GM12878 (cell line): ENCODE measurements at regions not wholly inside any gene's neighbourhood (a gene's known extent, or its start where the extent isn't known, plus 50 kb on each side); places are given as distances from the start of the nearest gene placed in this dataset.
"Not testable (repeated sequence)": the region's sequence is repeated elsewhere in the genome, so short reads cannot be mapped to it uniquely, and the experiment has no call there.

Source experiments
- ATAC-seq: fragments of 200-7000 bp; cut with Tn5 transposase; 3 replicates; pipeline ENCODE4 v1.9.1; 2020; ENCODE audit warnings: mild to moderate bottlenecking, moderate library complexity
- BruUV-seq: library from RNA; stranded (reverse); fragments of 400-500 nt; replicated peaks from 2 replicates; lab custom pipeline; 2021; lab: Mats Ljungman, UMichigan
- CTCF ChIA-PET: fragments of 300-600 bp; sonication (Branson Sonifier 250); formaldehyde crosslinking; extraction: SDS; loops from one replicate; lab custom pipeline; 2021; ENCODE audit warnings: inconsistent platforms; lab: Yijun Ruan, JAX
- POLR2A ChIA-PET: fragments of 350-600 bp; formaldehyde crosslinking; extraction: SDS; loops from one replicate; lab custom pipeline; 2021; ENCODE audit warnings: inconsistent platforms; lab: Charles Lee
- RAD21 ChIA-PET: fragments of 300-600 bp; sonication (Branson Sonifier 250); formaldehyde crosslinking; loops from one replicate; lab custom pipeline; 2023; ENCODE audit warnings: antibody characterized with exemption; ENCODE audit not compliant: unreplicated experiment; lab: Charles Lee
- SMC1A ChIA-PET: fragments of 300-600 bp; sonication (Branson Sonifier 250); formaldehyde crosslinking; loops from one replicate; lab custom pipeline; 2023; ENCODE audit not compliant: unreplicated experiment, uncharacterized antibody; lab: Charles Lee
- DNase-seq: peaks from one replicate; pipeline ENCODE4 v3.0.0-alpha.2; 2011; ENCODE audit warnings: low read depth, low spot score
- FAIRE-seq: peaks from 3 replicates; lab custom pipeline; 2011; peaks lifted over from hg19 to GRCh38; lab: Jason Lieb, UNC
- H2AFZ ChIP-seq: 2 replicates; pipeline ENCODE4 v1.6.0; 2011; ENCODE audit warnings: low read depth, low read length, control low read depth; ENCODE audit not compliant: control insufficient read depth
- H3K27ac ChIP-seq: 2 replicates; pipeline ENCODE4 v1.5.1; 2011; ENCODE audit warnings: control low read depth; ENCODE audit not compliant: control insufficient read depth, insufficient read depth
- H3K27me3 ChIP-seq, 2 experiments: replicated peaks in 1 of 2; 2 replicates each; pipeline versions ENCODE4 v1.6.0 to v1.6.1; 2011; ENCODE audit warnings: low read length in 1 of 2; ENCODE audit not compliant: control insufficient read depth in 2 of 2, insufficient read depth in 2 of 2
- H3K36me3 ChIP-seq, 2 experiments: 2 replicates each; pipeline ENCODE4 v1.5.1; 2011; ENCODE audit warnings: low read length in 1 of 2; ENCODE audit not compliant: control insufficient read depth in 2 of 2, insufficient read depth in 2 of 2
- H3K4me1 ChIP-seq: 2 replicates; pipeline ENCODE4 v1.6.1; 2011; ENCODE audit warnings: mild to moderate bottlenecking, low read length, moderate library complexity, mixed read lengths; ENCODE audit not compliant: control insufficient read depth, insufficient read depth
- H3K4me2 ChIP-seq: 2 replicates; pipeline ENCODE4 v1.6.0; 2011; ENCODE audit warnings: control low read depth; ENCODE audit not compliant: control insufficient read depth, insufficient read depth
- H3K4me3 ChIP-seq: fragments of 200-600 bp; sonication (generic); 2 replicates; pipeline ENCODE4 v1.5.1; 2016
- H3K79me2 ChIP-seq: 2 replicates; pipeline ENCODE4 v1.6.0; 2011; ENCODE audit warnings: low read length; ENCODE audit not compliant: control insufficient read depth, insufficient read depth
- H3K9ac ChIP-seq: 2 replicates; pipeline ENCODE4 v1.8.0; 2011; ENCODE audit warnings: low read length, control low read depth, mixed read lengths; ENCODE audit not compliant: control insufficient read depth, insufficient read depth
- H3K9me3 ChIP-seq: replicated peaks from 3 replicates; pipeline ENCODE4 v1.5.1; 2011; ENCODE audit warnings: mild to moderate bottlenecking, low read length; ENCODE audit not compliant: control insufficient read depth, insufficient read depth
- H4K20me1 ChIP-seq: 2 replicates; pipeline ENCODE4 v1.6.0; 2011; ENCODE audit not compliant: control insufficient read depth, insufficient read depth
- ATF7 ChIP-seq: fragments of 450-650 bp; IDR thresholded peaks from 2 replicates; pipeline ENCODE4 v1.6.1; 2016; ENCODE audit warnings: low read depth, mild to moderate bottlenecking
- CEBPB ChIP-seq, 2 experiments: fragments of 150-350 bp in 1 of 2; IDR thresholded peaks; 2 replicates each; pipeline ENCODE4 v1.6.1; 2012 to 2014; ENCODE audit warnings: low read depth in 2 of 2, low read length in 2 of 2, borderline replicate concordance in 1 of 2, inconsistent platforms in 1 of 2
- CREB1 ChIP-seq: IDR thresholded peaks from 2 replicates; pipeline ENCODE4 v1.6.1; 2012; ENCODE audit warnings: low read depth, mild to moderate bottlenecking, inconsistent platforms
- MYB ChIP-seq: fragments of 150-350 bp; IDR thresholded peaks from 2 replicates; pipeline ENCODE4 v1.6.1; 2014; ENCODE audit warnings: mild to moderate bottlenecking, low read depth, low read length, borderline replicate concordance
- MYC ChIP-seq: IDR thresholded peaks from 2 replicates; pipeline ENCODE4 v1.6.1; 2011; ENCODE audit warnings: mild to moderate bottlenecking, low read length, moderate library complexity, inconsistent platforms; ENCODE audit not compliant: insufficient read depth, insufficient replicate concordance, insufficient read length, severe bottlenecking
- NRF1 ChIP-seq: conservative IDR thresholded peaks from 2 replicates; pipeline ENCODE4 v1.6.1; 2011; ENCODE audit warnings: mild to moderate bottlenecking, low read depth, low read length, improper control_type of control experiment
- PAX5 ChIP-seq: IDR thresholded peaks from 2 replicates; pipeline ENCODE4 v1.6.1; 2011; ENCODE audit warnings: low read depth, low read length, borderline replicate concordance
- TBL1XR1 ChIP-seq: IDR thresholded peaks from 2 replicates; pipeline ENCODE4 v1.6.1; 2012; ENCODE audit warnings: low read depth, low read length, improper control_type of control experiment
- TCF7 ChIP-seq: IDR thresholded peaks from 2 replicates; pipeline ENCODE4 v1.6.1; 2014; ENCODE audit warnings: antibody characterized with exemption, borderline replicate concordance
- ZBTB11 ChIP-seq: fragments of 450-650 bp; formaldehyde crosslinking; IDR thresholded peaks from 2 replicates; pipeline ENCODE4 v1.5.0; 2022; ENCODE audit warnings: mild to moderate bottlenecking, missing genetic modification characterization
- ZNF274 ChIP-seq: IDR thresholded peaks from one replicate; pipeline ENCODE4 v1.8.0; 2011; ENCODE audit not compliant: insufficient read length, insufficient read depth
- WGBS: methylation state at CpG from one replicate; pipeline ENCODE4 v1.1.6; 2016; ENCODE audit warnings: low lambda C conversion rate; ENCODE audit not compliant: insufficient replicate concordance, insufficient coverage; ENCODE audit errors: missing lambda C conversion rate; 5-methylcytosine and 5-hydroxymethylcytosine counted together
- in situ Hi-C: fragments of 300-500 bp; cut with MboI; formaldehyde crosslinking; loops from 9 replicates; pipeline ENCODE4 v1.14.3; 2018; ENCODE audit warnings: mixed read lengths
- intact Hi-C: fragments of 100-400 bp; cut with micrococcal nuclease; formaldehyde crosslinking; loops from one replicate; pipeline ENCODE4 v1.14.2; 2022; ENCODE audit not compliant: unreplicated experiment
- TF ChIP-seq, protein P1 (sequence below): fragments of 450-650 bp; IDR thresholded peaks from 2 replicates; pipeline ENCODE4 v1.6.1; 2017; ENCODE audit warnings: mild to moderate bottlenecking

DNA sequence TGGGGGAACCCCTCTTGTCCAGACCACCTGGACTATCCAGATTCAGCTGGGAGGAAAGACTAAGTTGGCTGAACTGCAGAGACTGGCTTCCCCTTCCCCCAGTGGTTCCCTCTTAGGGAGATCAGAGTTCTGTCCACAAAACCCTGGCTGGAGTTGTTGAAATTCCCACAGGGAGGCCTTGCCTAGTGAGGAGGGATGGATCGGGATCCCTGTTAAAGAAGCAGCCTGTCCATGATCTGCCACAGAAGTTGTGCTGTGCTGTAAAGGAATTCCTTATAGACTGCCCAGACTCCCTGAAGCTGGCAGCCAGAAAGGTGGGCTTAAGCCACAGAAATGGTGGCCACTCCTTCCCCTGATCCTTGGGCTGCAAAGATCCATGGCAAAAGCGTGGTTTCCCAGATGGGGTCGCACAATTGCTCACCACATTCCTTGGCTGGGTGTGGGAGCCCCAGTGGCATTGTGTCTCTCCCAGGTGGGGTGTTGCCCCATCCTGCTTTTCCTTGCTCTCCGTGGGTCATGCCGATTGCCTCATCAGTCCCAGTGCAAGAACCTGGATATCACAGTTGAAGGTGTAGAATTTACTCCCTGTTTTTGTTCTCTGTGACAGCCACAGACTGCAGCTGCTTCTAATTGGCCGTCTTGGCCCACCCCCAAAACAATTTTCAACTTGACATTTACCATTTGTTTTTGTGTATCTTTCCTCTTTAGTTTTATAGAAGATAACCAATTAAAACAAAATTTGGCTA, 342.4 kb downstream of the FGF10 start:
- SMC1A ChIA-PET = no interaction called here
- FAIRE-seq = no peak
- H3K27ac ChIP-seq = no peak overlapping the region
- no peaks in the 10 kb centered on the region for H4K20me1 ChIP-seq
- POLR2A ChIA-PET = no interaction called here
- H3K4me3 ChIP-seq = no peak overlapping the region
- H3K9ac ChIP-seq = no peak overlapping the region
- H3K4me1 ChIP-seq = no peaks in the 10 kb centered on the region
- H3K79me2 ChIP-seq = no peaks in the 10 kb centered on the region
- intact Hi-C loops (no loop called here), in situ Hi-C loops (no loop called here)
- no TSS peak for BruUV-seq
- CTCF ChIA-PET = no interaction called here
- ATAC-seq = no peak
- 1% methylated on average over 6 of the region's 6 CpGs for whole genome bisulfite sequencing
- DNase-seq = no peak
- RAD21 ChIA-PET = no interaction called here
- TF ChIP-seq PAX5 = no peak
- no peak for TF ChIP-seq TBL1XR1
- TF ChIP-seq MYB = no peak
- TF ChIP-seq CREB1 = no peak
- no peak for TF ChIP-seq CEBPB (IDR thresholded peaks at IDR 0.05; ENCODE audit: borderline replicate concordance in 1 of 2, low read depth in 2 of 2, low read length in 2 of 2)
- TF ChIP-seq NRF1 = no peak
- no peak for TF ChIP-seq ATF7
- no peak for TF ChIP-seq ZBTB11 (CRISPR knock-in tag)
- TF ChIP-seq MYC = no peak
- TF ChIP-seq TCF7 = no peak
- TF ChIP-seq ZNF274 = no peak
- TF ChIP-seq, protein P1, sequence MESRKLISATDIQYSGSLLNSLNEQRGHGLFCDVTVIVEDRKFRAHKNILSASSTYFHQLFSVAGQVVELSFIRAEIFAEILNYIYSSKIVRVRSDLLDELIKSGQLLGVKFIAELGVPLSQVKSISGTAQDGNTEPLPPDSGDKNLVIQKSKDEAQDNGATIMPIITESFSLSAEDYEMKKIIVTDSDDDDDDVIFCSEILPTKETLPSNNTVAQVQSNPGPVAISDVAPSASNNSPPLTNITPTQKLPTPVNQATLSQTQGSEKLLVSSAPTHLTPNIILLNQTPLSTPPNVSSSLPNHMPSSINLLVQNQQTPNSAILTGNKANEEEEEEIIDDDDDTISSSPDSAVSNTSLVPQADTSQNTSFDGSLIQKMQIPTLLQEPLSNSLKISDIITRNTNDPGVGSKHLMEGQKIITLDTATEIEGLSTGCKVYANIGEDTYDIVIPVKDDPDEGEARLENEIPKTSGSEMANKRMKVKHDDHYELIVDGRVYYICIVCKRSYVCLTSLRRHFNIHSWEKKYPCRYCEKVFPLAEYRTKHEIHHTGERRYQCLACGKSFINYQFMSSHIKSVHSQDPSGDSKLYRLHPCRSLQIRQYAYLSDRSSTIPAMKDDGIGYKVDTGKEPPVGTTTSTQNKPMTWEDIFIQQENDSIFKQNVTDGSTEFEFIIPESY = no peak
- H3K4me2 ChIP-seq = no peak overlapping the region
- no peak overlapping the region for H2AFZ ChIP-seq
- H3K36me3 ChIP-seq = no peaks in the 10 kb centered on the region
- no peaks in the 10 kb centered on the region for H3K27me3 ChIP-seq
- no peaks in the 10 kb centered on the region for H3K9me3 ChIP-seq

DNA sequence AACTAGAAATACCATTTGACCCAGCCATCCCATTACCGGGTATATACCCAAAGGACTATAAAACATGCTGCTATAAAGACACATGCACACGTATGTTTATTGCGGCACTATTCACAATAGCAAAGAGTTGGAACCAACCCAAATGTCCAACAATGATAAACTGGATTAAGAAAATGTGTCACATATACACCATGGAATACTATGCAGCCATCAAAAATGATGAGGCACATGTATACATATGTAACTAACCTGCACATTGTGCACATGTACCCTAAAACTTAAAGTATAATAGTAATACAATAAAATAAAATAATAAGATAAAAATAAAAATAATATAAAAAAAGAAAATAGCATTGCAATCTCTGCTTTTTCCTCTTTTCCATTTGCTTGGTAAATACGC, 344.7 kb downstream of the FGF10 start:
- FAIRE-seq, H3K9me3 ChIP-seq, H3K4me3 ChIP-seq, RAD21 ChIA-PET, H3K27me3 ChIP-seq, H3K27ac ChIP-seq, H3K9ac ChIP-seq, H3K4me2 ChIP-seq, H3K4me1 ChIP-seq, intact Hi-C loops, BruUV-seq, H3K36me3 ChIP-seq, ATAC-seq, CTCF ChIA-PET, H3K79me2 ChIP-seq, DNase-seq, H4K20me1 ChIP-seq, in situ Hi-C loops, POLR2A ChIA-PET, SMC1A ChIA-PET, H2AFZ ChIP-seq: not testable (repeated sequence)
- 74% methylated on average over 4 of the region's 4 CpGs for WGBS
